NCI-H1105 (cell line): ENCODE measurements at regions not wholly inside any gene's neighbourhood (a gene's known extent, or its start where the extent isn't known, plus 50 kb on each side); places are given as distances from the start of the nearest gene placed in this dataset.

Experiments used
- DNase-seq: peaks from one replicate; lab custom pipeline; 2025; lab: John Stamatoyannopoulos, UW

- DNase-seq, result no peak
These were observed 272.2 kb upstream of the CHRNA7 start for GRCh38 chr15:31758126-31758525.

DNA sequence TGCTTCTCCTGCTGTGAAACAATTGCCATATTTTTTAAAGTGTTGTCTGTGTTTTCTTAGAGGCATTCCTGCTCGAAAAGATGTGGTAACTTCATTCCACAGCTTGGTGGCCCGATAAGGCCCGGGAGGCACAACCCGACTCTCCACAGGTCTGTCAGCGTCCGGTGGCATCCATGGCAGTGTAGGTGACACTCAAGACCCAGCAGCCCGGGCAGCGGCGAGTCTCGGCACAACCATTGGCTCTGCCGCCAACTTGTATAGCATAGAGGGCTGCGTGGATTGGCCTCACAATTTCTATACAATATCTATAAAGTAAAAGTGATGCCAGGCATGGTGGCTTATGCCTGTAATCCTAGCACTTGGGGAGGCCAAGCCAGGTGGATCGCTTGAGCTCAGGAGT is 262.3 kb upstream of the CHRNA7 start:
- no peak for DNase-seq

GRCh38 chr15:31774045-31774444 is 256.3 kb upstream of the CHRNA7 start:
- no peak for DNase-seq

GRCh38 chr15:31776039-31776438 is 254.3 kb upstream of the CHRNA7 start:
- DNase-seq, result no peak

DNA sequence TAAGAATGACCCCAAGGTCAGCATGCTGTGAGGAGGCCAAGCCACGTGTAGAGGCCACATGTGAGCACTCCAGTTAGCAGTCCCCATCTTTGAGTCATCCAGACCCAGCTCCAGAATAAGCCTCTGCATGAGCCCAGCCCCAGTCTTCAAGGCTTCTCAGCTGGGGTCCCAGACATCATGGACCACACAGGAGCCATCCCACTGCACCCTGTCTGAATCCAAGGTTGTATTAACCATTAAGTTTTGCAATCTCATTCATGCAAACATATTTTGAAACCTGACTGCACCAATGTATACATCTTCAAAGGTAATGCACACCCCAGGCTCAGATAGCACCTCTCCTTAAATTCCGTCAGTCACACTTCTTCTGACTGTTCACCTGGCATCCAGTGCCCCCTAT is 249.1 kb upstream of the CHRNA7 start:
- no peak for DNase-seq

GRCh38 chr15:31782016-31782783 is 248.1 kb upstream of the CHRNA7 start:
- DNase-seq, result no peak

DNA sequence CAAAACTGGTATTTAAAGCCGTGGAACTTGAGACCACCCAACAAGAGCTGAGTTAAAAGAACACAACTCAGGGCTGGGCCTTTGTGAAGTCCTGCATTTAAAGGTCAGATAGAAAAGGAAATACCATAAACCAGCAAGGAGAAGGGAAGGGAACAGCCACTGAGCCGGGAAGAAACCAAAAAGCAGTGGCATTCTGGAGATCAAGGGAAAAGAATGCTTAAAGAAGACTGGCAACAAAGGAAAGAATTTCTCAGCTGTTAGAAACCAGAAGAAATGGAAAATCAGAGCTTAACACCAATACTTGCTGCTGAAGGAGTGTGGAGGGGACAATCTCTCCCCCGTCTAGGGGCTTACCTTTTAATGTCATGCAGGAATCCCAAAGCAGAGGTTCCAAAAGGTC is 247.4 kb upstream of the CHRNA7 start:
- DNase-seq, result no peak

DNA sequence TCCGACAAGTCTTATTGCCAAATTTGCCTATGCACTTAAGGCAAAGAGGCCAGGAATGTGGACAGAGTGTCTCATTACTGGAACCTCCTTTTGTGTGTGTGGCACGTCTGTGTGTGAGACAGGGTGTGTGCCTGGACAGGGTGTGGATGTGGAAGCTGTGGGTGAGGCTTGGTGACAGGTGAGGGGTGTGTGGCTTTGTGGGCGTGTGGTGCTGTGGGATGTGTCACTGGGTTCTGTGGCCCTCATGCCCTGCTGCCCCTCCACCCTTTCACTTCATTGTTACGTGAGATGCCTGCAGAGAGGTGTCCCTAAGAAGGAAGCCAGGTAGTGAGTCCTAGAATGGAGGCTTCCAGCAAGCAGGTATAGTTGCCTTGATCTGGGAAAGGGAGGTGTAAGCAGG is 244.0 kb upstream of the CHRNA7 start:
- no peak for DNase-seq

- no peak for DNase-seq
These were observed 242.2 kb upstream of the CHRNA7 start for GRCh38 chr15:31788104-31788503.

GRCh38 chr15:31792611-31793199 is 237.6 kb upstream of the CHRNA7 start:
- no peak for DNase-seq

- DNase-seq, result no peak
These were observed 231.0 kb upstream of the CHRNA7 start for GRCh38 chr15:31799319-31799714.

GRCh38 chr15:31799715-31800321 is 230.5 kb upstream of the CHRNA7 start:
- no peak for DNase-seq

GRCh38 chr15:31801152-31801551 is 229.2 kb upstream of the CHRNA7 start:
- no peak for DNase-seq

DNA sequence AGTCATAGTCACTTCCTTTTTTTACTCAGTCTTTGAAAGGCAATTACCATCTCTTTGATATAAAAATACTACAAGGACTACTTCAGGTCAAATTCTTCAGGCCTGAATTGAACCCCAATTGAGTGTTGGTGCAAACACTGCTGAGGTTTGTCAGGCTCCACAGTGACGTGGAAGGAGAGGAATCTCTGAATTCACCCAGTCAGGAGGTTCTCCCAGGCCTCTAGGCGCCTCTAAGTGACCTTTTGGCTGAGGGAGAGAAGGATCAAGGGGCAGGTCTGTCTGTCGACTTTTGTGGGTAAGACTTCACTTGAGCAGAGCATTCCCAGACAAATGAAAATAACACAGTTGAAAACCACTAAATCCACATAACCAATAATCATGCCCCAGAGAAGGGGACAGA is 227.6 kb upstream of the CHRNA7 start:
- DNase-seq, result no peak

DNA sequence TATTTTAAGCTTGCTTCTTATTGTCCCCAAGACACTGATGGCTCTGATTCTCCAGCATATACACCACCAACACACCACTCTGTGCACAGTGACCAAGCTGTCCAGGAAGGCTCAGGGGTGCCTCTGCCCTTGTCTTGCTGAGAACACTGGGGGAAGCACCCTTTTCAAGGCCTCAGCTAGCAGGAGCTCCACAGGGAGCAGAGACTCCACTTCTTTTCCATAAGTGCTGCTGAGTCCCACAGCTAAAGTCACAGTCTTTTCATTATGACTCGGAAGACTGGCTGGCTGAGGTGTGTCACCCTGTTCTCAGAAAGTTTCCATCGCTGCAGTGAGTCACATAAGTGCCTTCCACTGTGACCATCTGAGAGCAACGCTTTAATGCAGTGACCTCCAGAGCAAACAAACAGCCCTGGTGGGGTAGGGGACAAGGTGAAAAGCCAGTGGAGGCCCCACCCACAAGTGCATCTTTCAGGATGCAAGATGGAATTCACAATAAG is 226.9 kb upstream of the CHRNA7 start:
- no peak for DNase-seq

DNA sequence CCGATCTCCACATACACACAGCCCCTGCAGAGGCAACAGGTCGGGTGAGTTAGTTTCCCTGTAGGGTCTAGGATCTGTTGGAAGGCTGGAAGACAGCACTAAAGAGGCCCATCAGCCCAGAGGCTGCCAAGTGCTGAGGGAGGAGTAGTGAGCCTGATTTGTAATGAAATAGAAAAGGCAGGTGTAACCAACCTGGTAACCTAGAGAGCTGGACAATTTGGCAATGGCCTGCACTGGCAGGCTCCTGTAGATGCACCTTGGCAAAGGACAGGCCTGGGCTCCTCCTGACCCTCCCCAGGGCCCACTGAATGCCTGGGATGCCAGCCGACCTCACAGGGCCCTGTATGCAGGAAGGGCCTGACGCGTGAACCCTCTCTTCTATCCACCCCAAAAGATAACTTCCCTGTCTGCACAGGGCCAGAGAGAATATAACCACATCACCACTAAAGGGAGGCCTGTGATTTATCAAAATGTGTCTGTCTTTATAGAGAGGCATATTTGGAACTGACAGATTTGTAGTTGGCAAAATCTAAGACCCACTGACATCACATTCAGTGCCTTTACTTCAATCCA is 225.1 kb upstream of the CHRNA7 start:
- DNase-seq, result no peak

DNA sequence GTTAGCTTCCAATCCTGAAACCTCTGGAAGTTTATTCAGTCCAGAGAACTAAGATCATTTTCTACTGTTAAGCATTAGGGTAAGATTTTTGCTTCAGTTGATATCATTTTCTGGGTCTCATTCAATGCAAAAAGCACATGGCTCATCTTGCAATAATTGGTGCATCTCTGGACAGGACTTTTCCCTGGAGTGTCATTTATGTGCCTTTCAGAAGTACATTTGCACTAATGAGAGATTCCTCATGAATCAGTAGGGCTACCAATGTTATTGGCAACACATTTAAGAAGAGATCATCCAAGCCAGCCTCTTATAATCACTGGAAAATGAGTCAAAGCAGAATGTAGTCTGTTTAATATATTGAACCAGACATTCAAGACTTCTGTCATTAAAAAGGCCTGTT is 224.2 kb upstream of the CHRNA7 start:
- no peak for DNase-seq

GRCh38 chr15:31811641-31812040 is 218.7 kb upstream of the CHRNA7 start:
- DNase-seq, result no peak

- DNase-seq, result no peak
These were observed 216.2 kb upstream of the CHRNA7 start for GRCh38 chr15:31814082-31814481.

DNA sequence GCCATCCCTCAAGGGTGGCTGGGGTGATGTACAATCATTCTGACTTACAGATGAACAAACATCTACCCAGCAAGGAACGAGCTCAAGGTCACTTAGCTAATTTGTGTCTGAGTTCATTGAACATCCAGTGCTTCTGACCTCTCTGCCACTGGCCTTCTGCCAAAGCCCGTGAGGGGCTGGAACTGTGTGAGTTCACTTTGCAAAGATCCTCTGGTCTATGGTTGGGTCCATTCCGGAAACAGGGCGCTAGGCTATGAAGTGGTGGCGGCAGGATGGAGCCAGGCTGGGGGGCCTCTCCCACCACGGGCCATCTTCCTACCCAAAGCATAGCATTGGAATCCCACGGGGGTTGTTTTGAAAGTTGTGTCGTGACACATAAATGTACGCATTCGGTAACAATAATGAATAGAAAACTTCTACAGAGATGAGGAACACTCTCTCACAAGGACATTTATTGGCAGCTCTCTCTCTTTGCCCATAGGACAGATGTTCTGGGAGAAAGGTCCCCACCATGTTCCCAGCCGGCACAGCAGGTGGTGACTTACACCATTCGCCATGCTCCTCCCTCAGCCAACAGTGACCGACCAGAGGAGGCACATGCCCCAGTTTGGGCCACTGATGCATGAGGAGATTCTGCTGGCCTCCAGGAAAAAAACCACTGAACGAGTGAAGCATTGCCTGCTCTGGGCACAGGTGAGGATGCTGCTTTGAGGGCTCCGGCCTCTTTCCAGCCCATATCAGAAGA is 214.7 kb upstream of the CHRNA7 start:
- no peak for DNase-seq

- no peak for DNase-seq
These were observed 207.9 kb upstream of the CHRNA7 start for GRCh38 chr15:31822463-31822862.

DNA sequence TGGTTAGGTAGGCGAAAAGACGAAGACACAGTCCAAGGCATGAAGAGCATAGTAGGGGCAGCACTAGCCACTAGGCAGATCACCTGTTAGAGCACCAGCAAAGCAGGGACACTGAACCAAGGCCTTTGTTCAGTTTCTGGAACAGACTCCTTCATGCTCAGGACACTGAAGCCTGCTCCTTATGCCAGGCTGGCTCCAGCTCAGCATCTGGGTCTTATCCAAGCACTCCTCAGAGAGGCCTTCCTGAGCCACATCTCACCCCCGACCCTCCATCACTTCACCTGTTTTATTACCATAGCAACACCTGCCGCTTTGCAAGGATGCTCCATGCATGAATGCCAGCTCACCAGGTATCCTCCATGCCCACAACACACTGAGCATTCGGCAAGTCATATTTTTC is 206.3 kb upstream of the CHRNA7 start:
- DNase-seq, result no peak
